ENCODE measurements at regions not wholly inside any gene's neighbourhood (a gene's known extent, or its start where the extent isn't known, plus 50 kb on each side); places are given as distances from the start of the nearest gene placed in this dataset.

GRCh38 chr5:52504584-52505240, 283.0 kb upstream of the ITGA1 start (continued):
- no peak for TF ChIP-seq ATF2 (IDR thresholded peaks at IDR 0.05; ENCODE audit: low read length)
- TF ChIP-seq RNF2 (IDR thresholded peaks at IDR 0.05; ENCODE audit: borderline replicate concordance, low read depth, low read length, missing control alignments, poor library complexity, severe bottlenecking), result no peak
- no peak for TF ChIP-seq BCL11A (IDR thresholded peaks at IDR 0.05; ENCODE audit: low read depth in 2 of 2, low read length in 2 of 2)

Measured in H1 (cell line).